Osteoblast (primary cell): ENCODE measurements at regions not wholly inside any gene's neighbourhood (a gene's known extent, or its start where the extent isn't known, plus 50 kb on each side); places are given as distances from the start of the nearest gene placed in this dataset.
A peak's percentile ranks its signal among the peaks of the same experiment; 100 is the strongest.

Experiments
- DNase-seq: peaks from one replicate; pipeline ENCODE4 v3.0.0; 2011; ENCODE audit warnings: low spot score, mixed read lengths; ENCODE audit not compliant: insufficient read length; ENCODE audit errors: missing footprints
- H2AFZ ChIP-seq: 2 replicates; pipeline ENCODE4 v1.6.0; 2011; ENCODE audit warnings: mild to moderate bottlenecking, low read length
- H3K27ac ChIP-seq: 2 replicates; pipeline ENCODE4 v1.5.1; 2011; ENCODE audit warnings: mild to moderate bottlenecking, low read depth, low read length, moderate library complexity
- H3K27me3 ChIP-seq: 2 replicates; pipeline ENCODE4 v1.6.0; 2012; ENCODE audit warnings: mild to moderate bottlenecking, control low read depth, inconsistent platforms, low read length, moderate library complexity; ENCODE audit not compliant: insufficient read depth
- H3K36me3 ChIP-seq: 2 replicates; pipeline ENCODE4 v1.5.1; 2011; ENCODE audit warnings: mild to moderate bottlenecking, low read length, control low read depth, moderate library complexity; ENCODE audit not compliant: insufficient read depth
- H3K4me1 ChIP-seq: 2 replicates; pipeline ENCODE4 v1.5.1; 2011; ENCODE audit warnings: mild to moderate bottlenecking, low read length, control low read depth, moderate library complexity; ENCODE audit not compliant: insufficient read depth
- H3K4me2 ChIP-seq: 2 replicates; pipeline ENCODE4 v1.6.0; 2011; ENCODE audit warnings: mild to moderate bottlenecking, low read length; ENCODE audit not compliant: insufficient read depth
- H3K4me3 ChIP-seq: fragments of 200-600 bp; sonication (generic); 3 replicates; pipeline ENCODE4 v1.5.1; 2012; ENCODE audit warnings: mild to moderate bottlenecking, low read length, inconsistent platforms; ENCODE audit not compliant: insufficient read depth
- H3K79me2 ChIP-seq: 2 replicates; pipeline ENCODE4 v1.6.0; 2012; ENCODE audit warnings: mild to moderate bottlenecking, low read length, control low read depth, inconsistent platforms; ENCODE audit not compliant: insufficient read depth
- H3K9me3 ChIP-seq: 2 replicates; pipeline ENCODE4 v1.5.1; 2011; ENCODE audit warnings: low read depth, low read length, control low read depth
- H4K20me1 ChIP-seq: 2 replicates; pipeline ENCODE4 v1.6.0; 2012; ENCODE audit warnings: mild to moderate bottlenecking, low read length, control low read depth; ENCODE audit not compliant: insufficient read depth
- TF ChIP-seq, protein P1 (sequence below): IDR thresholded peaks from 2 replicates; pipeline ENCODE4 v1.5.1; 2011; ENCODE audit warnings: mild to moderate bottlenecking, low read depth, low read length, moderate library complexity; ENCODE audit errors: extremely low read depth

- TF ChIP-seq, protein P1, sequence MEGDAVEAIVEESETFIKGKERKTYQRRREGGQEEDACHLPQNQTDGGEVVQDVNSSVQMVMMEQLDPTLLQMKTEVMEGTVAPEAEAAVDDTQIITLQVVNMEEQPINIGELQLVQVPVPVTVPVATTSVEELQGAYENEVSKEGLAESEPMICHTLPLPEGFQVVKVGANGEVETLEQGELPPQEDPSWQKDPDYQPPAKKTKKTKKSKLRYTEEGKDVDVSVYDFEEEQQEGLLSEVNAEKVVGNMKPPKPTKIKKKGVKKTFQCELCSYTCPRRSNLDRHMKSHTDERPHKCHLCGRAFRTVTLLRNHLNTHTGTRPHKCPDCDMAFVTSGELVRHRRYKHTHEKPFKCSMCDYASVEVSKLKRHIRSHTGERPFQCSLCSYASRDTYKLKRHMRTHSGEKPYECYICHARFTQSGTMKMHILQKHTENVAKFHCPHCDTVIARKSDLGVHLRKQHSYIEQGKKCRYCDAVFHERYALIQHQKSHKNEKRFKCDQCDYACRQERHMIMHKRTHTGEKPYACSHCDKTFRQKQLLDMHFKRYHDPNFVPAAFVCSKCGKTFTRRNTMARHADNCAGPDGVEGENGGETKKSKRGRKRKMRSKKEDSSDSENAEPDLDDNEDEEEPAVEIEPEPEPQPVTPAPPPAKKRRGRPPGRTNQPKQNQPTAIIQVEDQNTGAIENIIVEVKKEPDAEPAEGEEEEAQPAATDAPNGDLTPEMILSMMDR = no peak
- Histone ChIP-seq H2AFZ (no peak overlapping the region), H3K27me3 (peaks cover 16% of the 10 kb centered on the region), H3K79me2 (no peaks in the 10 kb centered on the region), H3K4me2 (no peak overlapping the region), H3K9me3 (no peaks in the 10 kb centered on the region), H3K4me3 (no peak overlapping the region), H3K36me3 (no peaks in the 10 kb centered on the region), H3K27ac (no peak overlapping the region), H4K20me1 (no peaks in the 10 kb centered on the region), H3K4me1 (no peaks in the 10 kb centered on the region)
- DNase-seq = peak; percentile 42
Observed at GRCh38 chrX:69038816-69039215, 126.4 kb downstream of the PJA1 start.

DNA sequence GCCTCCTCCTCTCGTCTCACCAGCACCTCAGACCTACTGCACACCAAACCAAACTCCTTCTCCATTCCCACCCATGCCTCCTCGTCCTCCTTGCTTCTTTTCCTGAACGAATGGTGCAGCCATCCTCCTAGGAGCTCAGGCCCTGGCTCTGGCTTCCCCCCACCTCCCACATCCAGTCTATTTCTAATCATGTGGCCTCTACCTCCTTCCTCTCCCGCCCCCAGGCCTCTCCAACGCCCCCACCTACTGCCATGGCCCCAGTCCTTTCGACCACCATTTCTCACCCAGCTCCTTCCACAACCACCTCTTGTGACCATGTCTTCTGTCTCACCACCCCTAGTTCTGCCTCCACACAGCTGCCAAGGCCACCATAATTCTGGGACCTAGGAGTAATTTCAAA is 127.1 kb downstream of the PJA1 start:
- no peak overlapping the region for H3K4me3 ChIP-seq
- peak; percentile 43 for DNase-seq
- no peaks in the 10 kb centered on the region for H3K4me1 ChIP-seq
- peaks cover 16% of the 10 kb centered on the region for H3K27me3 ChIP-seq
- no peaks in the 10 kb centered on the region for H3K9me3 ChIP-seq
- H3K4me2 ChIP-seq = no peak overlapping the region
- no peaks in the 10 kb centered on the region for H4K20me1 ChIP-seq
- TF ChIP-seq, protein P1 = no peak
- H3K36me3 ChIP-seq = no peaks in the 10 kb centered on the region
- no peak overlapping the region for H2AFZ ChIP-seq
- no peaks in the 10 kb centered on the region for H3K79me2 ChIP-seq
- H3K27ac ChIP-seq = no peak overlapping the region

- Histone ChIP-seq H3K4me3 (no peak overlapping the region), H3K9me3 (no peaks in the 10 kb centered on the region), H2AFZ (no peak overlapping the region), H3K4me2 (no peak overlapping the region), H3K4me1 (no peaks in the 10 kb centered on the region), H4K20me1 (no peaks in the 10 kb centered on the region), H3K79me2 (no peaks in the 10 kb centered on the region), H3K36me3 (no peaks in the 10 kb centered on the region), H3K27me3 (peaks cover 16% of the 10 kb centered on the region), H3K27ac (no peak overlapping the region)
- DNase-seq = no peak
- TF ChIP-seq, protein P1 = no peak
Observed at GRCh38 chrX:69037786-69038185, 127.5 kb downstream of the PJA1 start.

DNA sequence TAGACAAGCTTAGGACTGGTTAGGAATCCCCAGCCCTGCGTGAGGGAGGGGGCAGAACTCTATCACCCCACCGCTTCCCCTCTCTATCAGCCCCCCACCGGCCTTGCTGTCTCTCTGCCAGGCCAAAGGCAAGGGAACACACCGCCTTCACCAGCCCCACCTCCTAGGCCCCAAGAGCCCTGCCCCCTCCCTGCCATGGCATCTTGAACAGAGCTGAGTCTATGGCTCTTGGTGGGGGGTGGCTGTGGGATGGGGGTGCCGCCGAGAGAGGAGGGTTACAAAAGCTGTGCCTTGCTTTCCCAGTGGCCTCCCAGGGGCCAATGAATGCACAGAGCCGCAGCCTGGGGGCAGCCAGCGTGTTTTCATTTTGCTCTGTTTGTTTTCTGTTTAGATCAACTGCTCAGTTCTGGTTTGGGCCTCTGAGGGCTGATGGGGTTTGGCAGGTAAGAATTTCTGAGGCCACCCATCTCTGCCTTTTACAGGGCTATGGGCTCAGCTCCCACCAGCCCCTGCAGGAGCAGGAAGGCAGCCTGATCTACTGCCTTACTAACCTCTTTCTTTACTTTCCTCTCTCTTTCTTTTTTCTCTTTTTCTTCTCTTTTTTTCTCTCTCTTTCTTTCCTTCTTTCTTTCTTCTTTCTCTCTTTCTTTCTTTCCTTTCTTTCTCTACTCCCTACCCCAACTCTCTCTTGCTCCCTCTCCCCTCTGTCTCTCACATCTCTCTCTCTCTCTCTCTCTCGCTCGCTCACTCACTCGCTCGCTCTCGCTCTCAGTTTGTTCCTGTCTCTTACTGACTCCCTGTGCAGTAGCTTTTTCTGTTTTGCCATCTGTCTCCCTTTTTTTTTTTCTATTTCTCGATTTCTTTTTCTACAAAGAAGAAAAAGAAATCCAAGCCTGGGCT is 128.3 kb downstream of the PJA1 start:
- Histone ChIP-seq H3K4me1 (no peaks in the 10 kb centered on the region), H3K36me3 (no peaks in the 10 kb centered on the region), H3K9me3 (no peaks in the 10 kb centered on the region), H2AFZ (no peak overlapping the region), H3K27ac (no peak overlapping the region), H3K4me3 (no peak overlapping the region), H4K20me1 (no peaks in the 10 kb centered on the region), H3K79me2 (no peaks in the 10 kb centered on the region), H3K4me2 (no peak overlapping the region), H3K27me3 (peaks cover 16% of the 10 kb centered on the region)
- peak; percentile 15 for DNase-seq
- TF ChIP-seq, protein P1 = no peak
